Large intestine (tissue), 3 donors: ENCODE measurements at regions not wholly inside any gene's neighbourhood (a gene's known extent, or its start where the extent isn't known, plus 50 kb on each side); places are given as distances from the start of the nearest gene placed in this dataset.

ENCODE experiments used
- DNase-seq, 2 donors: peaks; one replicate each; pipeline versions ENCODE4 v3.0.0 to v3.0.0-alpha.2; 2013
- H3K27ac ChIP-seq: one replicate; pipeline ENCODE4 v1.5.1; 2013; ENCODE audit warnings: low read length
- H3K27me3 ChIP-seq: 2 replicates; pipeline ENCODE4 v1.6.1; 2013; ENCODE audit warnings: low read length; ENCODE audit not compliant: control insufficient read depth, insufficient read depth
- H3K36me3 ChIP-seq: 2 replicates; pipeline ENCODE4 v1.6.1; 2013; ENCODE audit warnings: low read length; ENCODE audit not compliant: control insufficient read depth, insufficient read depth
- H3K4me1 ChIP-seq: one replicate; pipeline ENCODE4 v1.6.1; 2013; ENCODE audit warnings: low read length; ENCODE audit not compliant: control insufficient read depth, insufficient read depth
- H3K4me3 ChIP-seq: one replicate; pipeline ENCODE4 v1.5.1; 2013; ENCODE audit warnings: low read length
- H3K9me3 ChIP-seq: one replicate; pipeline ENCODE4 v1.6.1; 2013; ENCODE audit warnings: mild to moderate bottlenecking, low read depth, low read length, moderate library complexity; ENCODE audit not compliant: control insufficient read depth
- WGBS: methylation state at CpG from one replicate; pipeline ENCODE4 v1.1.5; 2013; ENCODE audit warnings: low lambda C conversion rate; ENCODE audit not compliant: insufficient coverage; 5-methylcytosine and 5-hydroxymethylcytosine counted together

- H3K36me3 ChIP-seq: no peaks in the 10 kb centered on the region
- no peaks in the 10 kb centered on the region for H3K9me3 ChIP-seq
- WGBS: 83% methylated on average over 1 of the region's 1 CpG
- no peaks in the 10 kb centered on the region for H3K27me3 ChIP-seq
- no peak overlapping the region for H3K4me3 ChIP-seq
- no peak overlapping the region for H3K27ac ChIP-seq
- DNase-seq: no peak
- no peaks in the 10 kb centered on the region for H3K4me1 ChIP-seq
These were observed 519.3 kb upstream of the CADM2 start for GRCh38 chr3:84439476-84439875.

DNA sequence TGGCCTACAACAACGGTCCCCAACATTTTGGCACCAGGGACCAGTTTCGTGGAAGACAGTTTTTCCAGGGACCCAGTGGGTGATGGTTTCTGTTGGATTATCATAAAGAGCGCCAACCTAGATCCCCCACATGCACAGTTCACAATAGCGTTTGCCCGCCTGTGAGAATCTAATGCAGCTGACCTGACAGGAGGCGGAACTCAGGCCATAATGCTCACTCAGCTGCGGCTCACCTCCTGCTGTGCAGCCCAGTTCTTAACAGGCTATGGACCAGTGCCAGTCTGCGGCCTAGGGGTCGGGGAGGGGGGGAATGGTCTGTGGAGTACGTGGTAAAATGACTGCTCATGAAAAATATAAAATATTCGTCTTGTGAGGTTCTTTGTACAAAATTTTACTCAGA lies 518.5 kb upstream of the CADM2 start:
- DNase-seq: no peak
- Histone ChIP-seq H3K27me3 (no peaks in the 10 kb centered on the region), H3K4me1 (no peaks in the 10 kb centered on the region), H3K9me3 (no peaks in the 10 kb centered on the region), H3K36me3 (no peaks in the 10 kb centered on the region), H3K27ac (no peak overlapping the region), H3K4me3 (no peak overlapping the region)
- 90% methylated on average over 2 of the region's 11 CpGs for WGBS

GRCh38 chr3:84442533-84442932 lies 516.3 kb upstream of the CADM2 start:
- 83% methylated on average over 2 of the region's 2 CpGs for WGBS
- Histone ChIP-seq H3K9me3 (no peaks in the 10 kb centered on the region), H3K4me3 (no peak overlapping the region), H3K27me3 (no peaks in the 10 kb centered on the region), H3K4me1 (no peaks in the 10 kb centered on the region), H3K27ac (no peak overlapping the region), H3K36me3 (no peaks in the 10 kb centered on the region)
- no peak for DNase-seq

DNA sequence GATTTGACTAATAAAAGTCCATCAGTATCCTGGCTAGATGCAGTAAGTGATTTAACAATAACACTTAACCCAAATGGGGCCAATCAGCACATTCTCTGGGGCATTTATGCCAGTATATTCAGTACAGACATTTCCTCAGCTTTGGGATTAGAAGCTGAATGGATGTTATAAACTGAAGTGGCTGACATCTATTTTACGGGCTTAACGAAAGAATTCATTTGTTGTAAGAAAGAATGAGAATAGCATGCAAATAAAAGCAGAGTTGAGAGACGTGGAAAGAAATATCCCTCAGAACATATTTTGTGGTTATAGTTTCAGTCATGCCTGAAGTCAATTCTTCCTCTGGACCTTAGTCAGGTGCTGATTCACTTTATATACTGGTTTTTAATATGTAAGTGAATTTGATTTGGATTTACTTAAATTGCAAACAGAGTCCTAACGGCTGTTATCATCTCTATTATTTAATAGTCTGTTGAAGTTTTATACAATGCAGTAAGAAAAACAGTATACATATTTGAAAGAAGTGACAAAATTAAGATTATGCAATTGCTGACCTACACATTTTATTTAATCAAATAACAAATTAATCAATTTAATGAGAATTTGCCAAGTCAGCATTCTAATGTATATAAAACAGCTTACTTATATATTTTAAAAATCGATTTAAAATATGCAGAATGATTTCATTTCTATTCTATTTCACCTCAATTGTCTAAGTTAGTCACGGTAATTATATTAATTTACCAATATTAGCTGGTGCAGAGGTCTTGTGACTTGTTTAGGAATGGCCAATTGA lies 513.9 kb upstream of the CADM2 start:
- 61% methylated on average over 4 of the region's 6 CpGs for WGBS
- Histone ChIP-seq H3K27ac (no peak overlapping the region), H3K9me3 (no peaks in the 10 kb centered on the region), H3K4me1 (no peaks in the 10 kb centered on the region), H3K4me3 (no peak overlapping the region), H3K36me3 (no peaks in the 10 kb centered on the region), H3K27me3 (no peaks in the 10 kb centered on the region)
- no peak for DNase-seq

DNA sequence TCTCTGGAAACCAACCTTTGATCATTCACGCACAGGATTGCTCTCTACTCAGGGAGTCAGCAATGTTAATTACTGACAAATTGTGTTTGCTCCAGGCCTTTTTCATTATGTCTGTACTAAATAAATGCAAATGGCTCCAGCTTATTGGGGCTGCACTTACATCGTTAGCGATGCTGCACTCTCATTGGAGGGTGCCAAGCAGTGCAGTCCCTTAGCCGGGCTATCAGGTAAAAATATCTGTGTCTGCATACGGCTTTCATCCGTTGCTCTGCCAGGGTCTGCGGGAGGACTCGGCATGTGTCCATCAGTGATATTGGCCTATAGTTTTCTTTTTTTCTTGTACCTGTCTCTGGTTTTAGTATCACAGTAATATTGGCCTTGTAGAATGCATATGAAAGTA lies 471.5 kb upstream of the CADM2 start:
- no peak overlapping the region for H3K27ac ChIP-seq
- WGBS: 44% methylated on average over 3 of the region's 8 CpGs
- no peaks in the 10 kb centered on the region for H3K27me3 ChIP-seq
- H3K4me3 ChIP-seq: no peak overlapping the region
- H3K9me3 ChIP-seq: no peaks in the 10 kb centered on the region
- no peaks in the 10 kb centered on the region for H3K4me1 ChIP-seq
- DNase-seq: peak; percentile 4 to 54
- no peaks in the 10 kb centered on the region for H3K36me3 ChIP-seq

DNA sequence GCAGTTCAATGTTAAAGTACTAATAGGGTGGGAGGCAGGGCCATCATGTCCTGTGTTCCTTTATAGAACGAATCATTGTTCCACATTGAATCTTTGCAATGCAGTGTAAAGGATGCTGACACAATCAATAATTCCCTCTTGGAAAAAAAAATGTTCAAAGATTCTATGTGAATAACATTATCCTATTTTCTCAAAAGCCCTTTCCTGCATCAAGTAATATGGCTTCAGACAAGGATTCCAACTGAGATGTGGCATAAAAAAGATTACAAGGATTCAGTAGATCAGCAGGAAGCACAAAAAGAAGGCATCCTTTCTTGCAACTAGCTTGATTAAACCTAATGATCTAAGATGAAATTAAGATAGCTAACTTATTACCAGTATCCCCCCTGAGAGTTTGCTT lies 454.0 kb upstream of the CADM2 start:
- H3K4me3 ChIP-seq: no peak overlapping the region
- no peaks in the 10 kb centered on the region for H3K9me3 ChIP-seq
- DNase-seq: no peak
- H3K27me3 ChIP-seq: no peaks in the 10 kb centered on the region
- 100% methylated on average over 1 of the region's 1 CpG for WGBS
- H3K4me1 ChIP-seq: no peaks in the 10 kb centered on the region
- H3K36me3 ChIP-seq: no peaks in the 10 kb centered on the region
- no peak overlapping the region for H3K27ac ChIP-seq

DNA sequence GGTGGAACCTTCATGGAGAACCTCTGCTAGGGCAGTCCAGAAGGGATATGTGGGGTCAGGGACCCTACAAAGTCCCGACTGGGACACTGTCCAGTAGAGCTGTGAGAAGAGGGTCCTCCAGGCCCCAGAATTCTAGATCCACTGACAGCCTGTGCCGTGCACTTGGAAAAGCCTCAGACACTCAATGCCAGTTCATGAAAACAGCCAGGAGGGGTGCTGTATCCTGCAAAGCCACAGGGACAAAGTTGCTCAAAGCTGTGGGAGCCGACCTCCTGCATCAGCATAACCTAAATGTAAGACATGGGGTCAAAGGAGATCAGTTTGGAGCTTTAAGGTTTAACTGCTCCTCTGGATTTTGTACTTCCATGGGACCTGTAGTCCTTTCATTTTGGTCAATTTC lies 448.8 kb upstream of the CADM2 start:
- WGBS: no CpG with 5 or more reads among the region's 3 CpGs
- no peak for DNase-seq
- H3K27ac ChIP-seq: no peak overlapping the region

GRCh38 chr3:84522893-84523292 lies 435.9 kb upstream of the CADM2 start:
- WGBS: 100% methylated on average over 1 of the region's 6 CpGs
- Histone ChIP-seq H3K4me1 (no peaks in the 10 kb centered on the region), H3K4me3 (no peak overlapping the region), H3K27me3 (no peaks in the 10 kb centered on the region), H3K9me3 (no peaks in the 10 kb centered on the region), H3K36me3 (no peaks in the 10 kb centered on the region), H3K27ac (no peak overlapping the region)
- DNase-seq: no peak

More for the DNA sequence above, 448.8 kb upstream of the CADM2 start:
- no peaks in the 10 kb centered on the region for H3K9me3 ChIP-seq
- H3K4me1 ChIP-seq: no peaks in the 10 kb centered on the region
- no peaks in the 10 kb centered on the region for H3K27me3 ChIP-seq
- H3K36me3 ChIP-seq: no peaks in the 10 kb centered on the region
- H3K4me3 ChIP-seq: no peak overlapping the region

DNA sequence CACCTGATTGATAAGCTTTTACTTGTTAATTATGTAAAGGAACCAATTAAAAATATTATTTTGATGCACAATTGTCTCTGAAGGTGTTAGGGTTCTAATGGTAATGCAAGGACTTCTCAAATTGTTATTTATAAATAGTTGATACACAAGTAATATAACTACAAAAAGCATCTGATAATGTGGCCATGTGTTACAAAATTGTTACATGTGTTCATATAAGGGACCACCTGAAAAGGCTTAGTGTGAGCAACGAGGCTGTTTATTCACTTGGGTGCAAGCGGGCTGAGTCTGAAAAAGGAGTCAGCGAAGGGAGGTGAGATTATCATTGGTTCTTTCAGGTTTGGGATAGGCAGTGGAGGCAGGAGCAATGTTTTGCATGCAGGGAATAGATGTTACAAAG lies 421.9 kb upstream of the CADM2 start:
- WGBS: 80% methylated on average over 1 of the region's 3 CpGs
- Histone ChIP-seq H3K4me3 (no peak overlapping the region), H3K27ac (no peak overlapping the region), H3K27me3 (no peaks in the 10 kb centered on the region), H3K36me3 (no peaks in the 10 kb centered on the region), H3K4me1 (no peaks in the 10 kb centered on the region), H3K9me3 (no peaks in the 10 kb centered on the region)
- no peak for DNase-seq

GRCh38 chr3:84538597-84538996 lies 420.2 kb upstream of the CADM2 start:
- Histone ChIP-seq H3K27ac (no peak overlapping the region), H3K9me3 (no peaks in the 10 kb centered on the region), H3K27me3 (no peaks in the 10 kb centered on the region), H3K36me3 (no peaks in the 10 kb centered on the region), H3K4me3 (no peak overlapping the region), H3K4me1 (no peaks in the 10 kb centered on the region)
- no peak for DNase-seq

DNA sequence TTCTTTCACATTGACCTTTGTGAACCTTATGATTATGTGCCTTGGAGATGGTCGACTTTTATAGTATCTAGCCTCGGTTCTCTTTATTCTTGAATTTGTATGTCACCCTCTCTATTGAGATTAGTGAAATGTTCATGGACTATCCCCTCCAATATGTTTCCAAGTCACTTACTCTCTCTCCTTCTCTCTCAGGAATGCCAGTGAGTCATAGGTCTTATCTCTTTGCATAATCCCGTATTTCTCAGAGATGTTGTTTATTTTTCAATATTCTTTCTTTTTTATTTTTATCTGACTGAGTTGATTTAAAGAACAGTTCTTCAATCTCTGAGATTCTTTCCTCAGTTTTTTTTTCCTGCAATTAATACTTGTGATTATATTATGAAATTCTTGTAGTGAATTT lies 411.6 kb upstream of the CADM2 start:
- 67% methylated on average over 3 of the region's 3 CpGs for WGBS
- Histone ChIP-seq H3K9me3 (no peaks in the 10 kb centered on the region), H3K36me3 (no peaks in the 10 kb centered on the region), H3K27ac (no peak overlapping the region), H3K27me3 (no peaks in the 10 kb centered on the region), H3K4me3 (no peak overlapping the region), H3K4me1 (no peaks in the 10 kb centered on the region)
- DNase-seq: no peak
